Endodermal cell (in vitro differentiated cells): ENCODE measurements at regions not wholly inside any gene's neighbourhood (a gene's known extent, or its start where the extent isn't known, plus 50 kb on each side); places are given as distances from the start of the nearest gene placed in this dataset.

Experiments
- DNase-seq: peaks from one replicate; pipeline ENCODE4 v3.0.0-alpha.2; 2017
- H3K27ac ChIP-seq: 2 replicates; pipeline ENCODE4 v1.5.1; 2013; ENCODE audit warnings: mild to moderate bottlenecking, low read depth, low read length, moderate library complexity
- H3K27me3 ChIP-seq: 2 replicates; pipeline ENCODE4 v1.6.1; 2013; ENCODE audit warnings: mild to moderate bottlenecking, low read length, moderate library complexity; ENCODE audit not compliant: insufficient read depth, control insufficient read depth, poor library complexity, severe bottlenecking
- H3K36me3 ChIP-seq: 2 replicates; pipeline ENCODE4 v1.7.0; 2013; ENCODE audit warnings: mild to moderate bottlenecking, low read length, moderate library complexity; ENCODE audit not compliant: control insufficient read depth, insufficient read depth
- H3K4me1 ChIP-seq: one replicate; pipeline ENCODE4 v1.7.0; 2013; ENCODE audit warnings: low read length; ENCODE audit not compliant: control insufficient read depth, insufficient read depth
- H3K4me3 ChIP-seq: 2 replicates; pipeline ENCODE4 v1.5.1; 2013; ENCODE audit warnings: mild to moderate bottlenecking, low read length, moderate library complexity
- H3K9ac ChIP-seq: 2 replicates; pipeline ENCODE4 v1.6.1; 2013; ENCODE audit warnings: mild to moderate bottlenecking, low read length, moderate library complexity; ENCODE audit not compliant: poor library complexity, severe bottlenecking; ENCODE audit errors: extremely low read depth
- H3K9me3 ChIP-seq: 2 replicates; pipeline ENCODE4 v1.6.1; 2013; ENCODE audit warnings: mild to moderate bottlenecking, low read length, moderate library complexity; ENCODE audit not compliant: control insufficient read depth
- H3K27ac Mint-ChIP-seq: 2 replicates; pipeline ENCODE4 v1.8.0; 2020; ENCODE audit warnings: mixed read lengths
- H3K27me3 Mint-ChIP-seq: 2 replicates; pipeline ENCODE4 v1.8.0; 2021; ENCODE audit warnings: mild to moderate bottlenecking, mixed read lengths; ENCODE audit not compliant: insufficient read depth
- H3K36me3 Mint-ChIP-seq: 2 replicates; pipeline ENCODE4 v1.8.0; 2020; ENCODE audit warnings: low read depth, mixed read lengths
- H3K4me1 Mint-ChIP-seq: 2 replicates; pipeline ENCODE4 v1.8.0; 2020; ENCODE audit warnings: mixed read lengths
- H3K4me3 Mint-ChIP-seq: 2 replicates; pipeline ENCODE4 v1.8.0; 2020; ENCODE audit warnings: mild to moderate bottlenecking, moderate library complexity, mixed read lengths
- H3K9me3 Mint-ChIP-seq: 2 replicates; pipeline ENCODE4 v1.8.0; 2020; ENCODE audit warnings: mild to moderate bottlenecking, mixed read lengths
- WGBS, 2 experiments: methylation state at CpG; one replicate each; pipeline versions ENCODE4 v1.1.5 to v1.1.7; 2013; ENCODE audit warnings: missing lambda C conversion rate in 2 of 2, mixed read lengths in 1 of 2; ENCODE audit not compliant: insufficient coverage in 1 of 2, insufficient read length in 1 of 2; 5-methylcytosine and 5-hydroxymethylcytosine counted together
- TF ChIP-seq, protein P1 (sequence below): fragments of 200-600 bp; sonication (generic); conservative IDR thresholded peaks from 2 replicates; pipeline ENCODE4 v1.5.0; 2021; ENCODE audit warnings: antibody characterized with exemption, mild to moderate bottlenecking

- Histone ChIP-seq H3K9ac (no peak overlapping the region), H3K27ac (no peak overlapping the region)
- H3K27me3 Mint-ChIP-seq, result peaks cover 11% of the 10 kb centered on the region
Observed at GRCh38 chr1:93749894-93750301, 68.3 kb upstream of the BCAR3 start.

GRCh38 chr1:93749487-93749886 is 67.8 kb upstream of the BCAR3 start:
- TF ChIP-seq, protein P1, sequence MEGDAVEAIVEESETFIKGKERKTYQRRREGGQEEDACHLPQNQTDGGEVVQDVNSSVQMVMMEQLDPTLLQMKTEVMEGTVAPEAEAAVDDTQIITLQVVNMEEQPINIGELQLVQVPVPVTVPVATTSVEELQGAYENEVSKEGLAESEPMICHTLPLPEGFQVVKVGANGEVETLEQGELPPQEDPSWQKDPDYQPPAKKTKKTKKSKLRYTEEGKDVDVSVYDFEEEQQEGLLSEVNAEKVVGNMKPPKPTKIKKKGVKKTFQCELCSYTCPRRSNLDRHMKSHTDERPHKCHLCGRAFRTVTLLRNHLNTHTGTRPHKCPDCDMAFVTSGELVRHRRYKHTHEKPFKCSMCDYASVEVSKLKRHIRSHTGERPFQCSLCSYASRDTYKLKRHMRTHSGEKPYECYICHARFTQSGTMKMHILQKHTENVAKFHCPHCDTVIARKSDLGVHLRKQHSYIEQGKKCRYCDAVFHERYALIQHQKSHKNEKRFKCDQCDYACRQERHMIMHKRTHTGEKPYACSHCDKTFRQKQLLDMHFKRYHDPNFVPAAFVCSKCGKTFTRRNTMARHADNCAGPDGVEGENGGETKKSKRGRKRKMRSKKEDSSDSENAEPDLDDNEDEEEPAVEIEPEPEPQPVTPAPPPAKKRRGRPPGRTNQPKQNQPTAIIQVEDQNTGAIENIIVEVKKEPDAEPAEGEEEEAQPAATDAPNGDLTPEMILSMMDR, result no peak
- Mint-ChIP-seq H3K4me3 (no peak overlapping the region), H3K27ac (no peak overlapping the region)

More at GRCh38 chr1:93749894-93750301, 68.3 kb upstream of the BCAR3 start:
- no peak overlapping the region for H3K4me3 Mint-ChIP-seq
- H3K4me1 Mint-ChIP-seq, result peaks cover 18% of the 10 kb centered on the region
- peaks cover 21% of the 10 kb centered on the region for H3K9me3 Mint-ChIP-seq
- Histone ChIP-seq H3K36me3 (no peaks in the 10 kb centered on the region), H3K27me3 (peaks cover 8% of the 10 kb centered on the region), H3K9me3 (peaks cover 13% of the 10 kb centered on the region), H3K4me3 (no peak overlapping the region), H3K4me1 (peaks cover 4% of the 10 kb centered on the region)
- H3K27ac Mint-ChIP-seq, result no peak overlapping the region
- DNase-seq, result peak; percentile 78
- no peaks in the 10 kb centered on the region for H3K36me3 Mint-ChIP-seq
- TF ChIP-seq, protein P1, result peak; percentile 73
- 54 to 56% methylated on average over 2 of the region's 2 CpGs for WGBS, 2 experiments

GRCh38 chr1:93746021-93746812 is 64.6 kb upstream of the BCAR3 start:
- TF ChIP-seq, protein P1, result no peak
- Histone ChIP-seq H3K27ac (no peak overlapping the region), H3K36me3 (no peaks in the 10 kb centered on the region), H3K9ac (no peak overlapping the region), H3K9me3 (peaks cover 13% of the 10 kb centered on the region), H3K4me1 (no peaks in the 10 kb centered on the region), H3K4me3 (no peak overlapping the region), H3K27me3 (peaks cover 19% of the 10 kb centered on the region)
- WGBS, 2 experiments, result 79 to 81% methylated on average over 6 of the region's 6 CpGs
- H3K4me3 Mint-ChIP-seq, result no peak overlapping the region
- H3K36me3 Mint-ChIP-seq, result no peaks in the 10 kb centered on the region
- H3K27me3 Mint-ChIP-seq, result peaks cover 22% of the 10 kb centered on the region
- H3K9me3 Mint-ChIP-seq, result peaks cover 21% of the 10 kb centered on the region
- peaks cover 16% of the 10 kb centered on the region for H3K4me1 Mint-ChIP-seq
- no peak for DNase-seq
- H3K27ac Mint-ChIP-seq, result no peak overlapping the region

More at GRCh38 chr1:93749487-93749886, 67.8 kb upstream of the BCAR3 start:
- H3K9ac ChIP-seq, result no peak overlapping the region
- H3K36me3 Mint-ChIP-seq, result no peaks in the 10 kb centered on the region
- 97% methylated on average over 5 of the region's 6 CpGs; no CpG with 5 or more reads in 1 of the 2 experiments for WGBS, 2 experiments
- no peak for DNase-seq
- H3K9me3 ChIP-seq, result peaks cover 13% of the 10 kb centered on the region
- H3K4me1 ChIP-seq, result peaks cover 4% of the 10 kb centered on the region
- no peak overlapping the region for H3K4me3 ChIP-seq
- peaks cover 15% of the 10 kb centered on the region for H3K27me3 Mint-ChIP-seq
- no peak overlapping the region for H3K27ac ChIP-seq
- H3K36me3 ChIP-seq, result no peaks in the 10 kb centered on the region
- H3K9me3 Mint-ChIP-seq, result peaks cover 21% of the 10 kb centered on the region
- peaks cover 12% of the 10 kb centered on the region for H3K27me3 ChIP-seq
- peaks cover 18% of the 10 kb centered on the region for H3K4me1 Mint-ChIP-seq
